ENCODE measurements at regions not wholly inside any gene's neighbourhood (a gene's known extent, or its start where the extent isn't known, plus 50 kb on each side); places are given as distances from the start of the nearest gene placed in this dataset.

DNA sequence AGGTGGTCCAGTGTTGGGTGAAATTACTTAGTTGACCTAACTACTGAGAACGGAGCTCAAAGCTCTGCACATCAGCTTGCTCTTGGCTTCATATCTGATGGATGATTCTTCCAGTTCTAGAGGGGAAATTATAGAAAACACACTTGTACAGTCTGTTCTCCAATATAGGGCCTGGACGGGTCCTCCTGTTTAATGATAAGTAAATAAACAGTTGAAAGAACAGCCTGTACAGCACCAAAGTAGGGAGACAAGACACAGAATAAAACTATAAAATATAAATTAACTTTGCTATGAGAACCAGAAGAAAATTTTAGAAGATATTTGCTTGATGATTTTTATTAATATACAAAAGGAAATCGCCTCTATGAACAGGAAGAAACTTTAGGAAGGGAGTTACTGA, 271.7 kb downstream of the STK31 start:
- H3K4me3 ChIP-seq, result no peak overlapping the region
- no peak for ATAC-seq
- intact Hi-C loops (cut with DNase I), result no loop called here
- no peak overlapping the region for H3K27ac ChIP-seq
- no peaks in the 10 kb centered on the region for H3K36me3 ChIP-seq (ENCODE audit: insufficient read depth in 1 of 2, low read depth in 1 of 2)
- H3K4me1 ChIP-seq, result no peaks in the 10 kb centered on the region
- peaks cover 0 to 3% (median 0%) of the 10 kb centered on the region in 3 donors for H3K27me3 ChIP-seq (ENCODE audit: insufficient read depth in 3 of 3, low read length in 2 of 3)
- TF ChIP-seq, protein P1, sequence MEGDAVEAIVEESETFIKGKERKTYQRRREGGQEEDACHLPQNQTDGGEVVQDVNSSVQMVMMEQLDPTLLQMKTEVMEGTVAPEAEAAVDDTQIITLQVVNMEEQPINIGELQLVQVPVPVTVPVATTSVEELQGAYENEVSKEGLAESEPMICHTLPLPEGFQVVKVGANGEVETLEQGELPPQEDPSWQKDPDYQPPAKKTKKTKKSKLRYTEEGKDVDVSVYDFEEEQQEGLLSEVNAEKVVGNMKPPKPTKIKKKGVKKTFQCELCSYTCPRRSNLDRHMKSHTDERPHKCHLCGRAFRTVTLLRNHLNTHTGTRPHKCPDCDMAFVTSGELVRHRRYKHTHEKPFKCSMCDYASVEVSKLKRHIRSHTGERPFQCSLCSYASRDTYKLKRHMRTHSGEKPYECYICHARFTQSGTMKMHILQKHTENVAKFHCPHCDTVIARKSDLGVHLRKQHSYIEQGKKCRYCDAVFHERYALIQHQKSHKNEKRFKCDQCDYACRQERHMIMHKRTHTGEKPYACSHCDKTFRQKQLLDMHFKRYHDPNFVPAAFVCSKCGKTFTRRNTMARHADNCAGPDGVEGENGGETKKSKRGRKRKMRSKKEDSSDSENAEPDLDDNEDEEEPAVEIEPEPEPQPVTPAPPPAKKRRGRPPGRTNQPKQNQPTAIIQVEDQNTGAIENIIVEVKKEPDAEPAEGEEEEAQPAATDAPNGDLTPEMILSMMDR (IDR thresholded peaks at IDR 0.05), result no peak
- 71 to 81% (median 78%) methylated on average over 3 of the region's 3 CpGs for WGBS, 3 donors
- no peak for DNase-seq
- peaks cover 11% of the 10 kb centered on the region for H3K9me3 ChIP-seq

DNA sequence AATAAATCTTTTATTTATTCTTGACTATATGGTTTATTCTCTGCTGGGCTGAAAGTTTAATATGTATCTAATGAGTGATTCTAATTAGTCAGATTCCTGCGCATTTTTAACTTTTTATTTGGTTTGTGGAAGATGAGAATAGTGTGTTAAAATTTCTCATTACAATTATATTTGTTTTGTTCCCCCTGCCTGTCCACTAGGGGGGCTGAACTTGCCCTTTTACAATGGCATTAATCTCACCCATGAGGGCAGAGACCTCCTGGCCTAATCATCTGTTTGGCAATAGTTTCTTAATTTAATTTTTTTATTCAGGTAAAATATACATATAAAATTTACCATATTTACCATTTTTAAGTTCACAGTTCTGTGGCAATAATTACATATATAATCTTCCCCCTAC, 278.5 kb upstream of the NPY start:
- ATAC-seq (no peak), DNase-seq (no peak)
- intact Hi-C loops (cut with DNase I), result no loop called here
- Histone ChIP-seq H3K27me3 (ENCODE audit: insufficient read depth in 3 of 3, low read length in 2 of 3) (no peaks in the 10 kb centered on the region), H3K27ac (no peak overlapping the region), H3K9me3 (no peaks in the 10 kb centered on the region), H3K36me3 (ENCODE audit: insufficient read depth in 1 of 2, low read depth in 1 of 2) (no peaks in the 10 kb centered on the region), H3K4me1 (no peaks in the 10 kb centered on the region), H3K4me3 (no peak overlapping the region)
- 33 to 83% (median 77%) methylated on average over 1 of the region's 1 CpG for WGBS, 3 donors
- TF ChIP-seq, protein P1 (IDR thresholded peaks at IDR 0.05), result no peak

DNA sequence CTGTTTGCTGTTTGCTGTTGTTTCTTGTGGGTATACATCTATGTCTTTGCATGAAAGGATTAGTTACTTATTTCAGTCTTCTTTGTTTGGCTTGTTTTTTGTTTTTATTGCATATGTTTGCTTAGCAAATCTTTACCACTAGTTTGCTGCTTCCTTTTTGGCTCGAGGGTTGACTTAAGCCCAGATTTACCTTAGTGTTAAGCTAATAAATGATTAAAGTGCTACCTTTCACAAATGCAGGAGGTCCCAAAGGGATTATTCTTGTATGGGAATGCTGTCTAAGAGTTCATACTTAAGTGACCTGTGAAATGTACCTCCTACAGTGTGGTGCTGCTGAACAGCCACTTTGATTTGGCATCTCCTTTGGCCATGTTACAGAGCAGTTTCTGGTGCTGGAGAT, 273.5 kb upstream of the NPY start:
- WGBS, 3 donors, result 50 to 61% (median 52%) methylated on average over 1 of the region's 1 CpG
- intact Hi-C loops (cut with DNase I), result no loop called here
- H3K9me3 ChIP-seq, result peaks cover 12% of the 10 kb centered on the region

GRCh38 chr7:24017519-24017918, 266.5 kb upstream of the NPY start:
- Histone ChIP-seq H3K4me3 (no peak overlapping the region), H3K4me1 (no peaks in the 10 kb centered on the region), H3K27ac (no peak overlapping the region), H3K9me3 (peaks cover 14% of the 10 kb centered on the region), H3K27me3 (ENCODE audit: insufficient read depth in 3 of 3, low read length in 2 of 3) (no peaks in the 10 kb centered on the region), H3K36me3 (ENCODE audit: insufficient read depth in 1 of 2, low read depth in 1 of 2) (no peaks in the 10 kb centered on the region)
- 94 to 97% (median 95%) methylated on average over 1 of the region's 1 CpG for WGBS, 3 donors
- ATAC-seq (no peak), DNase-seq (no peak)
- intact Hi-C loops (cut with DNase I), result no loop called here
- TF ChIP-seq, protein P1 (IDR thresholded peaks at IDR 0.05), result no peak

More for the DNA sequence above, 273.5 kb upstream of the NPY start:
- ATAC-seq (no peak), DNase-seq (no peak)
- no peaks in the 10 kb centered on the region for H3K4me1 ChIP-seq
- no peaks in the 10 kb centered on the region for H3K36me3 ChIP-seq (ENCODE audit: insufficient read depth in 1 of 2, low read depth in 1 of 2)
- H3K4me3 ChIP-seq, result no peak overlapping the region
- H3K27me3 ChIP-seq (ENCODE audit: insufficient read depth in 3 of 3, low read length in 2 of 3), result no peaks in the 10 kb centered on the region
- TF ChIP-seq, protein P1 (IDR thresholded peaks at IDR 0.05), result no peak
- no peak overlapping the region for H3K27ac ChIP-seq

- intact Hi-C loops (cut with DNase I), result no loop called here
- H3K36me3 ChIP-seq (ENCODE audit: insufficient read depth in 1 of 2, low read depth in 1 of 2), result no peaks in the 10 kb centered on the region
- no peaks in the 10 kb centered on the region for H3K4me1 ChIP-seq
- no peak overlapping the region for H3K27ac ChIP-seq
- peaks cover 14% of the 10 kb centered on the region for H3K9me3 ChIP-seq
- no peak overlapping the region for H3K4me3 ChIP-seq
- TF ChIP-seq, protein P1 (IDR thresholded peaks at IDR 0.05), result no peak
- no peak for DNase-seq
- 61 to 66% (median 66%) methylated on average over 2 of the region's 2 CpGs for WGBS, 3 donors
- no peak for ATAC-seq
- H3K27me3 ChIP-seq (ENCODE audit: insufficient read depth in 3 of 3, low read length in 2 of 3), result no peaks in the 10 kb centered on the region
These were observed 265.7 kb upstream of the NPY start for GRCh38 chr7:24018331-24018730.

All from psoas muscle (tissue), 7 donors.